Fibroblast of skin of right biceps (primary cell): ENCODE measurements at regions not wholly inside any gene's neighbourhood (a gene's known extent, or its start where the extent isn't known, plus 50 kb on each side); places are given as distances from the start of the nearest gene placed in this dataset.
"Not testable (repeated sequence)": the region's sequence is repeated elsewhere in the genome, so short reads cannot be mapped to it uniquely, and the experiment has no call there.

ENCODE experiments used
- DNase-seq: peaks from one replicate; pipeline ENCODE4 v3.0.0-alpha.2; 2013

DNA sequence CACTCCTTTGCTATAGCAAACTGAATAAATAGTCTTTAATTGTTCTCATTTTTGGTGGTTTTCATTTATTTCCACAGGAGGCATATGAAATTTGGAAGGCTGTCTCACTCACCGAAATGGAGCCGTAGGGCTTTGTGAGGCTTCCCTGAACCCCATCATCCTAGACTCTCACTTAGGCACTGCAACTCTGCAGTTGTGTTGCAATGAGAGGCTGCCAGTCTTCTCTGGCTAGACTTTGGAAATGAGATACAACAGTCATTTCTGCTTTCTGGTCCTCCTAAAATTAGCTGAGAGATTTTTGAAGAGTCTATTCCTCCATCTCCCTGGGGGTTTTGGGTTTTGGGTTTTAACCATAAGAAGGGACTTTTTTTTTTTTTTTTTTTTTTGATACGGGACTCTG, 146.5 kb downstream of the SH3BGRL start:
- no peak for DNase-seq

- DNase-seq: no peak
Measured at GRCh38 chrX:81354954-81355353, 153.1 kb downstream of the SH3BGRL start.

GRCh38 chrX:81355436-81355835, 153.5 kb downstream of the SH3BGRL start:
- DNase-seq: no peak

DNA sequence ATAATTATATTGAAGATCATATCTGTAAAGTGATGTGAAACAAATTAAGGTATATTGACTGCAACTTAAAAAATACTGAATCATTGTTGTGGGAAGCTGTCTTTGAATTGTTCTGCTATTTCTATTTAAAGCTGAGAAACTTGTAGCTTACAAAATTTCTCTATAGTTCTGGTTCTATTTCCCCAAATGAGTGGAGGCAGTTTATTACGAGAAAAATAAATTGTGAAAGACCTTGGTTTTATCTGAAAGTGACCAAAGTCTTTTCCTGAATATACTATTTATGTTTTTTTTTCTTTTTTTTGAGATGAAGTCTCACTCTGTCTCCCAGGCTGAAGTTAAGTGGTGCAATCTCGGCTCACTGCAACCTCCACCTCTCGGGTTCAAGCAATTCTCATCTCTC, 165.4 kb downstream of the SH3BGRL start:
- no peak for DNase-seq

DNA sequence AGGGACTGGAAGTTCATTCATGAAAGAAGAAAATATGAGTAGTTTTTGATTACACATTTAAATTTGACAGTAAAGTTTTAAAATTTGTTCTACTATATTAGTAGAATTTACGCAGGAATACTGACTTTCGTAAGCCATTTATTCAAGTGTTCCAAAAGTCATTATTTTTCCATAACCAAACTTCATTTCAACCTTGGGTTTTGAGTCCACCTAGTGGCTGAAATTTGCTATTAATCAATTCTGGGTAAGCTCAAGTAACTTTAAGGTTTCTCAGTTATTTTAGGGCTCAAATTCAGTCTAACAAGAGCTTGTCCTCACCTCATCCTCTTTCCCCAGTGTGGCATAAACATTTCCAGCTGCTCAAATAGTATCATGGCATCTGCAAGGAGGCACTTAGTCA, 175.4 kb downstream of the SH3BGRL start:
- DNase-seq: peak; percentile 11

GRCh38 chrX:81378560-81378959, 176.7 kb downstream of the SH3BGRL start:
- no peak for DNase-seq

- no peak for DNase-seq
Measured at GRCh38 chrX:81390237-81390636, 188.3 kb downstream of the SH3BGRL start.

DNA sequence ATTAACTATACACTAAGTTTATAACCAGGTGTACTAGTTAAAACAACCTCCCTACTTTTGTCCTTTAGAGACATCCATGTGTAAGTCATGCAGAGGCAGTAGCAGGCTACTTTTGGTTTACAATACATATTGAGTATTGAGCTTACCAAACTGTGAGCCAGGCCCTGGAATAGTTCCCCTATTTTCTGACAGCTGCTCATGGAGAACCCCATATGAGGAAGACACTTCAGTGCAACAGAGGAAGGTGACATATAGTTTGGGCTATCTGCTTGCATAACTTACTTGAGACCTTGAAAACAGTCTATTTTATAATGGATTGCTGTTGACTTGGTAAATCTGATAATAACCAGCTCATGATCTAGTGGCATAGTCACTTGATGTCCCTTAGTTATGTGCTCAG, 190.5 kb downstream of the SH3BGRL start:
- DNase-seq: no peak

GRCh38 chrX:81405781-81406180, 203.9 kb downstream of the SH3BGRL start:
- no peak for DNase-seq

DNA sequence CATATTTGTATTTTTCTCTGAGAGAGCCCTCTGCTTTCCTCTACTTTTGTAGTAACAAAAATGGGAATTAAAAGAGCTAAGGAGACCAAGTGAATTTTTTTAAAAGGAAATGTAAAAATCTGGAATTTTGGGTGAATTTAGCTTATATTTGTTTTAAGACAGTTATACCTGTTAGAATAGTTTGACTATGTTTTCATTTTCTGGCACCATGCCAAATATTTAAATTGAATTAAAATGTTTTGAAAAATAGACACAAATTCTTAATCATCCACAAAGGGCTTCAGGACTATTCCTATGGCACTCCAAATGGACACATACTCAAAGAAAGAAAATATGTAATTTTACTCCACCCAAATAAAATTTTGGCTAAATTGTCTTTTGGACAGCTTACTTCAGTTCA, 209.6 kb downstream of the SH3BGRL start:
- DNase-seq: no peak

GRCh38 chrX:81412428-81412827, 210.5 kb downstream of the SH3BGRL start:
- DNase-seq: no peak

DNA sequence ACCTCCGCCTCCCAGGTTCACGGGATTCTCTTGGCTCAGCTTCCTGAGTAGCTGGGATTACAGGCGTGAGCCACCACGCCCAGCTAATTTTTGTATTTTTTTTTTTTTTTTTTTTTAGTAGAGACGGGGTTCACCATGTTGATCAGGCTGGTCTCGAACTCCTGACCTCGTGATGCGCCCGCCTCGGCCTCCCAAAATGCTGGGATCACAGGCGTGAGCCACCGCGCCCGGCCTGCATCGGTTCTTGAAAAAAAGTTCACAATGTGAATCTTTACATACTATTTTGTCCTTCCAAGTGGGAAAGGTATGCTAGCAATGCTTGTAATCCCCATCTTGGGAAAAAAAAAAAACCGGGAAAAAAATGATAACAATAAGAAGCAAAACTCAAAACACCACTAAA, 211.0 kb downstream of the SH3BGRL start:
- not testable (repeated sequence) for DNase-seq

- DNase-seq: no peak
Measured at GRCh38 chrX:81414630-81415029, 212.7 kb downstream of the SH3BGRL start.
